ENCODE measurements at regions not wholly inside any gene's neighbourhood (a gene's known extent, or its start where the extent isn't known, plus 50 kb on each side); places are given as distances from the start of the nearest gene placed in this dataset.

GRCh38 chr18:73688161-73688560 lies 459.5 kb downstream of the FBXO15 start:
- no peak for TF ChIP-seq CTCF (IDR thresholded peaks at IDR 0.05)
- TF ChIP-seq POLR2AphosphoS5 (IDR thresholded peaks at IDR 0.05): no peak
- TF ChIP-seq POLR2A (IDR thresholded peaks at IDR 0.05; ENCODE audit: low read depth): no peak
- TF ChIP-seq EP300 (IDR thresholded peaks at IDR 0.05): no peak
